ENCODE measurements at regions not wholly inside any gene's neighbourhood (a gene's known extent, or its start where the extent isn't known, plus 50 kb on each side); places are given as distances from the start of the nearest gene placed in this dataset.

- WGBS, 2 donors = 41 to 63% methylated on average over 3 of the region's 3 CpGs
- DNase-seq = no peak
- intact Hi-C loops (cut with DNase I) = no loop called here
Measured at GRCh38 chr2:118730405-118730804, 117.0 kb downstream of the EN1 start.

GRCh38 chr2:118729760-118730159, 117.7 kb downstream of the EN1 start:
- WGBS, 2 donors = 25 to 36% methylated on average over 1 of the region's 1 CpG
- no peaks in the 10 kb centered on the region for H3K27me3 ChIP-seq
- no peak for DNase-seq
- peaks cover 0 to 6% (median 0%) of the 10 kb centered on the region in 3 donors for H3K9me3 ChIP-seq
- H3K4me1 ChIP-seq = no peaks in the 10 kb centered on the region
- intact Hi-C loops (cut with DNase I) = loop anchor here (10.0 kb wide), 1 partner anchor 55 kb away; no protein-coding TSS in a partner anchor
- TF ChIP-seq POLR2A (IDR thresholded peaks at IDR 0.05) = no peak
- no peak for TF ChIP-seq CTCF (IDR thresholded peaks at IDR 0.05)
- H3K36me3 ChIP-seq = no peaks in the 10 kb centered on the region
- H3K27ac ChIP-seq = no peak overlapping the region
- no peak overlapping the region for H3K4me3 ChIP-seq

More at GRCh38 chr2:118730405-118730804, 117.0 kb downstream of the EN1 start:
- Histone ChIP-seq H3K4me1 (no peaks in the 10 kb centered on the region), H3K9me3 (peaks cover 0 to 6% (median 0%) of the 10 kb centered on the region in 3 donors), H3K27ac (no peak overlapping the region), H3K36me3 (no peaks in the 10 kb centered on the region), H3K4me3 (no peak overlapping the region), H3K27me3 (no peaks in the 10 kb centered on the region)
- TF ChIP-seq POLR2A (IDR thresholded peaks at IDR 0.05) (no peak), CTCF (IDR thresholded peaks at IDR 0.05) (no peak)

- intact Hi-C loops (cut with DNase I) = loop anchor here (10.0 kb wide), 1 partner anchor 54 kb away; no protein-coding TSS in a partner anchor
- H3K27ac ChIP-seq = no peak overlapping the region
- H3K36me3 ChIP-seq = no peaks in the 10 kb centered on the region
- H3K9me3 ChIP-seq = peaks cover 0 to 6% (median 0%) of the 10 kb centered on the region in 3 donors
- H3K27me3 ChIP-seq = no peaks in the 10 kb centered on the region
- DNase-seq = no peak
- no peaks in the 10 kb centered on the region for H3K4me1 ChIP-seq
- no peak overlapping the region for H3K4me3 ChIP-seq
- TF ChIP-seq POLR2A (IDR thresholded peaks at IDR 0.05) (no peak), CTCF (IDR thresholded peaks at IDR 0.05) (no peak)
Measured at GRCh38 chr2:118728984-118729383, 118.5 kb downstream of the EN1 start.

GRCh38 chr2:118726821-118727220, 120.6 kb downstream of the EN1 start:
- intact Hi-C loops (cut with DNase I) = loop anchor here (10.0 kb wide), 1 partner anchor 52 kb away; no protein-coding TSS in a partner anchor

GRCh38 chr2:118723394-118723793, 124.1 kb downstream of the EN1 start:
- Histone ChIP-seq H3K4me3 (no peak overlapping the region), H3K36me3 (no peaks in the 10 kb centered on the region), H3K9me3 (peaks cover 0 to 6% (median 0%) of the 10 kb centered on the region in 3 donors), H3K4me1 (no peaks in the 10 kb centered on the region), H3K27ac (no peak overlapping the region), H3K27me3 (no peaks in the 10 kb centered on the region)
- no peak for DNase-seq
- intact Hi-C loops (cut with DNase I) = loop anchor here (10.0 kb wide), 1 partner anchor 49 kb away; no protein-coding TSS in a partner anchor
- no peak for TF ChIP-seq POLR2A (IDR thresholded peaks at IDR 0.05)
- no peak for TF ChIP-seq CTCF (IDR thresholded peaks at IDR 0.05)
- WGBS, 2 donors = 38 to 41% methylated on average over 4 of the region's 4 CpGs

More at GRCh38 chr2:118726821-118727220, 120.6 kb downstream of the EN1 start:
- Histone ChIP-seq H3K27ac (no peak overlapping the region), H3K4me3 (no peak overlapping the region), H3K36me3 (no peaks in the 10 kb centered on the region), H3K27me3 (no peaks in the 10 kb centered on the region), H3K4me1 (no peaks in the 10 kb centered on the region), H3K9me3 (peaks cover 0 to 6% (median 0%) of the 10 kb centered on the region in 3 donors)
- DNase-seq = no peak
- no peak for TF ChIP-seq CTCF (IDR thresholded peaks at IDR 0.05)
- TF ChIP-seq POLR2A (IDR thresholded peaks at IDR 0.05) = no peak

Measured in esophagus squamous epithelium (tissue), 5 donors.